ENCODE measurements at regions not wholly inside any gene's neighbourhood (a gene's known extent, or its start where the extent isn't known, plus 50 kb on each side); places are given as distances from the start of the nearest gene placed in this dataset.

- no peak for TF ChIP-seq CTCF (IDR thresholded peaks at IDR 0.05; ENCODE audit: insufficient read depth in 1 of 2, low read depth in 1 of 2, low read length in 1 of 2, severe bottlenecking in 1 of 2, unreplicated experiment in 1 of 2)
- intact Hi-C loops (cut with micrococcal nuclease; ENCODE audit: unreplicated experiment) = no loop called here
- Histone ChIP-seq H3K4me3 (ENCODE audit: low read depth, low read length) (no peak overlapping the region), H3K36me3 (ENCODE audit: control insufficient read depth, insufficient read depth, low read length) (no peaks in the 10 kb centered on the region), H3K9me3 (no peaks in the 10 kb centered on the region), H3K27me3 (replicated peaks; ENCODE audit: control insufficient read depth, insufficient read depth, low read length) (no peaks in the 10 kb centered on the region), H3K4me1 (no peaks in the 10 kb centered on the region)
- POLR2A ChIA-PET = no interaction called here
- Mint-ChIP-seq H3K9me3 (ENCODE audit: unreplicated experiment) (no peaks in the 10 kb centered on the region), H3K4me1 (ENCODE audit: low read depth, unreplicated experiment) (no peaks in the 10 kb centered on the region), H3K27ac (ENCODE audit: unreplicated experiment) (no peak overlapping the region), H3K4me3 (ENCODE audit: unreplicated experiment) (no peak overlapping the region), H3K27me3 (ENCODE audit: insufficient read depth, unreplicated experiment) (no peaks in the 10 kb centered on the region), H3K36me3 (ENCODE audit: insufficient read depth, unreplicated experiment) (no peaks in the 10 kb centered on the region)
- DNase-seq = no peak
- CTCF ChIA-PET = no interaction called here
- BruUV-seq (replicated peaks) = no TSS peak
These were observed 72.2 kb upstream of the AGAP1 start for GRCh38 chr2:235421618-235422017.

GRCh38 chr2:235430366-235431083, 63.3 kb upstream of the AGAP1 start:
- POLR2A ChIA-PET = no interaction called here
- H3K9me3 Mint-ChIP-seq (ENCODE audit: unreplicated experiment) = no peaks in the 10 kb centered on the region
- H3K27me3 Mint-ChIP-seq (ENCODE audit: insufficient read depth, unreplicated experiment) = peaks cover 4% of the 10 kb centered on the region
- intact Hi-C loops (cut with micrococcal nuclease; ENCODE audit: unreplicated experiment) = loop anchor here (5.0 kb wide), 2 partner anchors 162 to 317 kb away; no protein-coding TSS in a partner anchor
- TF ChIP-seq CTCF (IDR thresholded peaks at IDR 0.05; ENCODE audit: insufficient read depth in 1 of 2, low read depth in 1 of 2, low read length in 1 of 2, severe bottlenecking in 1 of 2, unreplicated experiment in 1 of 2) = no peak
- Histone ChIP-seq H3K4me3 (ENCODE audit: low read depth, low read length) (no peak overlapping the region), H3K36me3 (ENCODE audit: control insufficient read depth, insufficient read depth, low read length) (no peaks in the 10 kb centered on the region), H3K27me3 (replicated peaks; ENCODE audit: control insufficient read depth, insufficient read depth, low read length) (no peaks in the 10 kb centered on the region), H3K9me3 (no peaks in the 10 kb centered on the region), H3K4me1 (no peaks in the 10 kb centered on the region)
- H3K27ac Mint-ChIP-seq (ENCODE audit: unreplicated experiment) = no peak overlapping the region
- CTCF ChIA-PET = interaction anchor here (0.6 kb wide), 1 partner anchor 121 kb away, joined by 3 read pairs; no protein-coding TSS in a partner anchor
- H3K4me3 Mint-ChIP-seq (ENCODE audit: unreplicated experiment) = no peak overlapping the region
- H3K36me3 Mint-ChIP-seq (ENCODE audit: insufficient read depth, unreplicated experiment) = no peaks in the 10 kb centered on the region
- H3K4me1 Mint-ChIP-seq (ENCODE audit: low read depth, unreplicated experiment) = no peaks in the 10 kb centered on the region
- no TSS peak for BruUV-seq (replicated peaks)
- no peak for DNase-seq

GRCh38 chr2:235432741-235433520, 60.9 kb upstream of the AGAP1 start:
- no peak for TF ChIP-seq CTCF (IDR thresholded peaks at IDR 0.05; ENCODE audit: insufficient read depth in 1 of 2, low read depth in 1 of 2, low read length in 1 of 2, severe bottlenecking in 1 of 2, unreplicated experiment in 1 of 2)
- no peak overlapping the region for H3K4me3 Mint-ChIP-seq (ENCODE audit: unreplicated experiment)
- no peak for DNase-seq
- H3K36me3 Mint-ChIP-seq (ENCODE audit: insufficient read depth, unreplicated experiment) = no peaks in the 10 kb centered on the region
- Histone ChIP-seq H3K9me3 (no peaks in the 10 kb centered on the region), H3K4me1 (no peaks in the 10 kb centered on the region), H3K4me3 (ENCODE audit: low read depth, low read length) (no peak overlapping the region), H3K36me3 (ENCODE audit: control insufficient read depth, insufficient read depth, low read length) (no peaks in the 10 kb centered on the region), H3K27me3 (replicated peaks; ENCODE audit: control insufficient read depth, insufficient read depth, low read length) (no peaks in the 10 kb centered on the region)
- H3K4me1 Mint-ChIP-seq (ENCODE audit: low read depth, unreplicated experiment) = no peaks in the 10 kb centered on the region
- POLR2A ChIA-PET = no interaction called here
- no peak overlapping the region for H3K27ac Mint-ChIP-seq (ENCODE audit: unreplicated experiment)
- no peaks in the 10 kb centered on the region for H3K9me3 Mint-ChIP-seq (ENCODE audit: unreplicated experiment)
- H3K27me3 Mint-ChIP-seq (ENCODE audit: insufficient read depth, unreplicated experiment) = peaks cover 4% of the 10 kb centered on the region
- intact Hi-C loops (cut with micrococcal nuclease; ENCODE audit: unreplicated experiment) = loop anchor here (5.0 kb wide), 2 partner anchors 159 to 314 kb away; no protein-coding TSS in a partner anchor
- no TSS peak for BruUV-seq (replicated peaks)
- CTCF ChIA-PET = interaction anchor here (0.7 to 2.6 kb wide), 5 partner anchors 55 to 313 kb away, joined by 3 to 14 read pairs (median 7); no protein-coding TSS in a partner anchor
